Activated naive CD4-positive, alpha-beta T cell treated with anti-CD3 and anti-CD28 coated beads, Interleukin-2, amount 50 U/mL, for 72 hours (primary cell): ENCODE measurements at regions not wholly inside any gene's neighbourhood (a gene's known extent, or its start where the extent isn't known, plus 50 kb on each side); places are given as distances from the start of the nearest gene placed in this dataset.

Experiments used
- ATAC-seq, 2 donors: fragments of 150-1000 bp; cut with Tn5 transposase; 2 replicates each; pipeline ENCODE4 v1.10.0; 2021; ENCODE audit warnings: mild to moderate bottlenecking in 2 of 2, moderate library complexity in 2 of 2
- DNase-seq, 2 donors: peaks; one replicate each; pipeline ENCODE4 v3.0.0; 2021 to 2022; ENCODE audit warnings: low spot score in 2 of 2
- H3K27ac Mint-ChIP-seq, 2 donors: one replicate each; pipeline ENCODE4 v1.8.0; 2022; ENCODE audit warnings: mild to moderate bottlenecking in 2 of 2, mixed read lengths in 2 of 2
- H3K36me3 Mint-ChIP-seq, 2 donors: one replicate each; pipeline ENCODE4 v1.8.0; 2022; ENCODE audit warnings: mixed read lengths in 2 of 2
- H3K9me3 Mint-ChIP-seq, 2 donors: one replicate each; pipeline ENCODE4 v1.8.0; 2022; ENCODE audit warnings: mixed read lengths in 2 of 2

- Mint-ChIP-seq H3K36me3 (no peaks in the 10 kb centered on the region), H3K27ac (no peak overlapping the region), H3K9me3 (no peaks in the 10 kb centered on the region)
- no peak for ATAC-seq
- DNase-seq: no peak
Measured at GRCh38 chr4:53809816-53810215, 218.5 kb upstream of the LNX1 start.

DNA sequence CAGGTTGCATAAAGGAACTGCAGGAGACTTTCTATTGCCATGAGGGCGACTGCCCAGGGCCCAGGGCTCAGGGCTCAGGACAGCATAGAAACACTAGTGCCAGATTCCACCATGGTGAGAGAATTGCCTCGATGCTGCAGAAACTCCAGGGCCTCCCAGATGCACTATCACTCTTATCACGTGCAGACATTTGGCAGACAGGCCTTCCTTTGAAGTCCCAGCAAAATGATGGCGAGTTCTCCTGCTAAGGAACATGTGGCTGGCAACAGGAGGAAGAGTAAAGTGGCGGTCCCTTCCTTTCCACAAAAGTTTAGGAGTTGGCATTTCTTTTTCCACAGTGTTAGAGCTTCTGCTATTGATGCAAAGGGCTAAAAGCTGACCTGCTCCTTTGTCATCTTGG lies 214.0 kb upstream of the LNX1 start:
- Mint-ChIP-seq H3K9me3 (no peaks in the 10 kb centered on the region), H3K27ac (no peak overlapping the region), H3K36me3 (no peaks in the 10 kb centered on the region)
- no peak for ATAC-seq
- DNase-seq: no peak

DNA sequence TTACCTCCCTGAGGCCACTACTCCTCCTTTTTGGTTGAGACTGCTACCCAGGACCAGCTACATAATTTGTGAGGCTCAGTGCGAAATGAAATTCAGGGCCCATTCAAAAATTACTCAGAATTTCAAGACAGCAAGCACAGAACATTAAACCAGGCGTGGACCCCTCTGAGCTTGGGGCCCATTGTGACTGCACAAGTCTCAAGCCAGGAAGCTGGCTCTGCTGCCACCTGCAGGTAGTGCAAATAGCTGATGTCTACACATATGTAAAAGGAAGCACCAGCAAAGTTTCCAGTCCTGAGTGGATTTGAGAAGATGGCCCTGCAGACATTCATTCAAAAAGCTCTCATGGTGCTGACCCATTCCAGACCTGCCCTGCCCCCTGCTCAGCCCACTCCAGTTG lies 213.4 kb upstream of the LNX1 start:
- Mint-ChIP-seq H3K9me3 (no peaks in the 10 kb centered on the region), H3K27ac (no peak overlapping the region), H3K36me3 (no peaks in the 10 kb centered on the region)
- ATAC-seq: peak in 1 of 2 donors; percentile 48
- peak in 1 of 2 donors; percentile 15 for DNase-seq

- DNase-seq (no peak), ATAC-seq (no peak)
- H3K27ac Mint-ChIP-seq: no peak overlapping the region
- no peaks in the 10 kb centered on the region for H3K36me3 Mint-ChIP-seq
- no peaks in the 10 kb centered on the region for H3K9me3 Mint-ChIP-seq
Measured at GRCh38 chr4:53802500-53802899, 211.2 kb upstream of the LNX1 start.

- Mint-ChIP-seq H3K9me3 (no peaks in the 10 kb centered on the region), H3K36me3 (no peaks in the 10 kb centered on the region), H3K27ac (no peak overlapping the region)
- ATAC-seq (no peak), DNase-seq (no peak)
Measured at GRCh38 chr4:53801373-53801772, 210.1 kb upstream of the LNX1 start.

DNA sequence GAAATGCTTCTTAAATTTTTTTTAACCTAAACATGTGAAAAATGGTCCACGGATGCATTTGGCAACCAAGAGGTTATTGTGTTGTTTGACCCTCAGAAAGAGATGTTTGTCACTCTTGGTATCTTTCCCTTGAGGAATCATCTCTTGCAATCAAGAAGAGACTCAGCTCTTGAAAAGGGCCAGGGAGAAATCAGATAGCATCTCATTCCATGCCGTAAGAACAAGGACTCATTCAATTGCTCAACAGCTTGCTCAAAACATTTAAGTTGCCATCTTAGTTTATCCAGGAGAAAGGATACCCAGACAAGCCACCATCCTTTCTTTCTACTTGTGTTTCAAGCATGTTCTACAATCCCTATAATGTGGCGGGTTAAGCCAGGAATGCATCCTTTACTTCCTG lies 209.5 kb upstream of the LNX1 start:
- Mint-ChIP-seq H3K27ac (no peak overlapping the region), H3K36me3 (no peaks in the 10 kb centered on the region)
- ATAC-seq: no peak

GRCh38 chr4:53793096-53793495 lies 201.8 kb upstream of the LNX1 start:
- peaks cover 0 to 3% of the 10 kb centered on the region in 2 donors for H3K9me3 Mint-ChIP-seq
- DNase-seq (no peak), ATAC-seq (no peak)
- no peaks in the 10 kb centered on the region for H3K36me3 Mint-ChIP-seq
- no peak overlapping the region for H3K27ac Mint-ChIP-seq

More for the DNA sequence above, 209.5 kb upstream of the LNX1 start:
- no peak for DNase-seq
- no peaks in the 10 kb centered on the region for H3K9me3 Mint-ChIP-seq

- H3K9me3 Mint-ChIP-seq: peaks cover 0 to 3% of the 10 kb centered on the region in 2 donors
- no peak overlapping the region for H3K27ac Mint-ChIP-seq
- no peaks in the 10 kb centered on the region for H3K36me3 Mint-ChIP-seq
- ATAC-seq (no peak), DNase-seq (no peak)
Measured at GRCh38 chr4:53790286-53790685, 199.0 kb upstream of the LNX1 start.

DNA sequence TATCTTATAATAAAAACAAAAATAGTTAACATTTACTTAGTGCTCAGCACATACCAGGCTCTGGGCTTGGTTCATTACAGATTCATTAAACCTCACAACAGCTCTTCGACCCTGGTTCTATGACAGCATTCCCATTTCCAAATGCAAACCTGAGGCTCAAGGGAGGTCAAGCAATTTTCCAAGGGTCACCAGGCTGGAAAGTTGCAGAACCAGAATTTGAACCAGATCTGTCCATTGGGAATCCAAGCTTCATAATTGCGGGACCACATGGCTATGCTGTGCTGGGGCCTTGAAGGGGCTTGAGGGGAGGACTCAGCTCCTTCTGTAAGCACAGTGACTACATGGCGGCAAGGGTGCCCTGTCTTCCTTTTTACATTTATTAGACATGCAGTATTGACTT lies 197.3 kb upstream of the LNX1 start:
- peaks cover 0 to 7% of the 10 kb centered on the region in 2 donors for H3K9me3 Mint-ChIP-seq
- ATAC-seq: no peak
- H3K27ac Mint-ChIP-seq: no peak overlapping the region
- H3K36me3 Mint-ChIP-seq: no peaks in the 10 kb centered on the region
- DNase-seq: no peak

- H3K9me3 Mint-ChIP-seq: peaks cover 0 to 7% of the 10 kb centered on the region in 2 donors
- no peak for DNase-seq
Measured at GRCh38 chr4:53788011-53788410, 196.7 kb upstream of the LNX1 start.

GRCh38 chr4:53786632-53787031 lies 195.3 kb upstream of the LNX1 start:
- no peak overlapping the region for H3K27ac Mint-ChIP-seq
- DNase-seq: no peak
- H3K9me3 Mint-ChIP-seq: peaks cover 0 to 4% of the 10 kb centered on the region in 2 donors
- no peaks in the 10 kb centered on the region for H3K36me3 Mint-ChIP-seq
- no peak for ATAC-seq

More at GRCh38 chr4:53788011-53788410, 196.7 kb upstream of the LNX1 start:
- Mint-ChIP-seq H3K36me3 (no peaks in the 10 kb centered on the region), H3K27ac (no peak overlapping the region)
- ATAC-seq: no peak

DNA sequence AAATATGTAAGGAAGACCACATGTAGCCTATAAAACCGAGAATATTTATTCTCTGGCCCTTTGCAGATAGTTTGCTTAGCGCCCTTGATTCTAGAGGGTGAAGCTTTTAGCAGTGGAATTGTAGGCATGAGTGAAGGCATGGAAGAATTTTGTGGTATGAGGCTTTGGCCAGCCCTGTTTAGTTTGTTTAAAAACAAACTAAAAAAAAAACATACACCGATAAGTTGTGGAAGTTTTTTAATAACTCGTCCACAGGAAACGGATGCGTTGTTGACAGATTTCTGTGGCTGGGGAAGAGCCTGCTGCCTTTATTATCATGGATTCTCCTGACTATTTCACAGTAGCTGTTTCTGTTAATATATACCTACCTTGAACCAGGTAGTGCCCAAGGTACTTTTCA lies 194.7 kb upstream of the LNX1 start:
- Mint-ChIP-seq H3K27ac (no peak overlapping the region), H3K9me3 (peaks cover 0 to 4% of the 10 kb centered on the region in 2 donors), H3K36me3 (no peaks in the 10 kb centered on the region)
- ATAC-seq: no peak
- no peak for DNase-seq

- no peaks in the 10 kb centered on the region for H3K36me3 Mint-ChIP-seq
- peaks cover 0 to 4% of the 10 kb centered on the region in 2 donors for H3K9me3 Mint-ChIP-seq
- DNase-seq: no peak
- no peak overlapping the region for H3K27ac Mint-ChIP-seq
- ATAC-seq: no peak
Measured at GRCh38 chr4:53784112-53784511, 192.8 kb upstream of the LNX1 start.

GRCh38 chr4:53783208-53783859 lies 192.0 kb upstream of the LNX1 start:
- Mint-ChIP-seq H3K9me3 (peaks cover 0 to 4% of the 10 kb centered on the region in 2 donors), H3K27ac (no peak overlapping the region), H3K36me3 (no peaks in the 10 kb centered on the region)
- ATAC-seq (no peak), DNase-seq (no peak)

DNA sequence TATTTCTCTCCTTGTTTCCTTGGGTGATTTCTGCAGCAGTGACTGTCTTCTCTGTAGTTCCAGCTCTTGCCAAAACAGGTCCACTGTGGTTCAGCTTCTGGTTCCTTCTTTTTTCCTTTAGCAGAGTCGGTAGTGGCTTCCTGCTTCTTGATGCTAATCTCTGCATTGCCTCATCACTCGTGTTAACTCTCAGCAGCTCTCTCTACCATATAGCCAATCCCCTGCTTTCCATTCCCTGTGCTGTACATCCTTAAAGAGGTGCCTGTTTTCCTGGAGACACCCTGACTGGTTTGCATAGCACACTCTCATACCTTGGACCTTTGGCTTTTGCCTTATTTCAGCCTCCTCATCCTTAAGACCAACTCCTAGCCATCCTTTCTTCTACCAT lies 191.2 kb upstream of the LNX1 start:
- H3K9me3 Mint-ChIP-seq: peaks cover 0 to 4% of the 10 kb centered on the region in 2 donors
- H3K36me3 Mint-ChIP-seq: no peaks in the 10 kb centered on the region
- DNase-seq (no peak), ATAC-seq (no peak)
- H3K27ac Mint-ChIP-seq: no peak overlapping the region

DNA sequence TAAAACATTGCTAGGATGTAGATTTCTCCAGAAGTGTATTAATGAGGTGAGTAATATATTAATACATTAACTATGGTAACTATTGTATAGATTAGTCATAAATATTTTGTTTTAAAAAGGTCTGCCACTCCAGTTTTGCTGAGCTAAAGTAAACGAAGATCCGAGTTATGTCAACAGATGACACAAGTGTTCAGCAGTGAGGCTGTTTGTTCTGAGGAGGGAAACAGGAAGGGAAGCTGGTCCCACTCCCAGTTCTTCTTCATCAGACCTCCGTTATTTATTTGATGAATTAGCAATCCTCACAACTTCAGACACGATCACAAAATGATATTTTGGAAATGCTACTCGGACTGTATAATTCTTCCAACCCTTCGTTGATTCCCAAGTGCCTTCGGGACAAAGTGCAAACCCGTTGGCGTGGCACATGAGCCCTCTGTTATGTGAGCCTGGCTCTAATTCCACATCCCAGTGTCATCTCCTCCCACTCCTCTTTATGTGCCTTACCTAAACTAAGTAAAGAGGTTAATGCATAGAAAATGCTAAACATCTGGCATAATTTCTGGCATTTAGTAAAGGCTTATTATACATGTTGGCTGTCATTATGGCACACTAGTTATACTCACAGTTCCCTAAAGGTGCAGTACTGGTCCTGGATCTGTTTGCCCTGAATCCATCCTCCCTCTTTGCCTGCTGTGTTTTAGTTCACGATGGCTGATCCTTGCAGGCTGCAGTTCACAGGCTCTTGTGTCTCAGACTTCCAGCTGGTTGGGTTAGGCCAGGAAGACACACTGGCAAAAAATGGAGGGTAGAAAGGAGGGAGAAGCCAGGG lies 190.6 kb upstream of the LNX1 start:
- ATAC-seq (no peak), DNase-seq (no peak)
- no peak overlapping the region for H3K27ac Mint-ChIP-seq
- peaks cover 0 to 4% of the 10 kb centered on the region in 2 donors for H3K9me3 Mint-ChIP-seq
- H3K36me3 Mint-ChIP-seq: no peaks in the 10 kb centered on the region

- H3K27ac Mint-ChIP-seq: no peak overlapping the region
- no peak for DNase-seq
- no peak for ATAC-seq
- H3K9me3 Mint-ChIP-seq: peaks cover 0 to 4% of the 10 kb centered on the region in 2 donors
- no peaks in the 10 kb centered on the region for H3K36me3 Mint-ChIP-seq
Measured at GRCh38 chr4:53780736-53781400, 189.6 kb upstream of the LNX1 start.
